GM18907 (cell line): ENCODE measurements at regions not wholly inside any gene's neighbourhood (a gene's known extent, or its start where the extent isn't known, plus 50 kb on each side); places are given as distances from the start of the nearest gene placed in this dataset.

ENCODE experiments used
- ATAC-seq: cut with Tn5 transposase; IDR thresholded peaks from one replicate; pipeline ENCODE4 v1.9.1; 2021; ENCODE audit warnings: mild to moderate bottlenecking, moderate library complexity; ENCODE audit not compliant: unreplicated experiment

DNA sequence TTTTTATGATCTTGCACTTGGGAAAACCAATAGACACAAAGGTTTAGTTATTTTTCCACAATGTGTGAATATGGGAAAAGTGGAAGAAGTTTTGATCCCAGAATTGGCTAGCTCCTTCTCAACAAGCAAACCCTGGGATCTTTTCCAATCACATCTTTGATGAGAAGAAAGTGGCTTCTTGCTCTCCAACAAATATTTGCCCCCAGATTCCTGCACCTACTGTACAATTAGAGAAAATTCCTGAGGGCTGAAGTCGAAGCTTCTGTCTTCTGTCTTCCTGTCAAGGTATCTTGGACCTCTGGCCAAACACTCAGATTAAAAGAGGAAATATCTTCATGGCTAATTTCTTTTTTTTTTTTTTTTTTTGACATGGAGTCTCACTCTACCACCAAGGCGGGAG is 113.1 kb upstream of the SLC45A1 start:
- no peak for ATAC-seq

DNA sequence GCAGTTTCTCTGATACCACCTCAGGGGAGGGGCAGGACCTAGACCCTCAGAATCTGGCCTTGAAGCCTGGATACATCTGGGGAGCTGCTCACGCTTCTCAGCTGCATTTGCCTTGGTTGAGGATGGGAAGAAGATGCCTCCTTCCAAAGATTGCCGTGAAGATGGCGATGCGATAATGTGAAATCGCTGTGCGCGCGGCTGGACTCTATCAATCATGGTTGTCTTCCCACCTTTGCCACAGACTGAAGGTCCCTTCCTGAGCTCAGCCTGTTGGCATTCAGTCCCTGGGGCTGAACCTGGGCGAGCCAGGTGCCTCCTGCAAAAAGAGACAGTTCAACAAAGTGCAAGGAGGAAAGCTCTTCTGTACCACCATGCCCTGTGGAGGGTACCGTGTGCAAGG is 114.4 kb upstream of the SLC45A1 start:
- no peak for ATAC-seq

DNA sequence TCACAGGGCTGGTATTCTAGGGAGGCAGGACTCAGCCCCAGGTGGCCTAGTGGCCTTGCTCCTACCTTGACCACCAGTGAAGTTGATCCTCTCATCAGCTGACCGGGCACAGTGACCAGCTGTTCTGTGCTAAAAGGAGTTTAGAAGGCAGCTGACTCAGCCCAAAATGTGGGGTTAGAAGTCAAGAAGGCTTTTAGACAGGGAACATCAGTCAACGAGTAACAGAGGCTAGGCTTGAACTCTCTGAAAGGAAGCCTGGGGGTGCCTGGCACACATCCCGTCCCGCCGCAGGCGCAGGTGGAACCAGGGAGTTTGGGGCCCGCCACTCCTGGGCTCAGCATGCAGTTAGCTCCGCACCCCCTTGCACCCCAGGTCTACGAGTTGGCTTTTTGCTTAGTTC is 114.9 kb upstream of the SLC45A1 start:
- ATAC-seq: no peak

DNA sequence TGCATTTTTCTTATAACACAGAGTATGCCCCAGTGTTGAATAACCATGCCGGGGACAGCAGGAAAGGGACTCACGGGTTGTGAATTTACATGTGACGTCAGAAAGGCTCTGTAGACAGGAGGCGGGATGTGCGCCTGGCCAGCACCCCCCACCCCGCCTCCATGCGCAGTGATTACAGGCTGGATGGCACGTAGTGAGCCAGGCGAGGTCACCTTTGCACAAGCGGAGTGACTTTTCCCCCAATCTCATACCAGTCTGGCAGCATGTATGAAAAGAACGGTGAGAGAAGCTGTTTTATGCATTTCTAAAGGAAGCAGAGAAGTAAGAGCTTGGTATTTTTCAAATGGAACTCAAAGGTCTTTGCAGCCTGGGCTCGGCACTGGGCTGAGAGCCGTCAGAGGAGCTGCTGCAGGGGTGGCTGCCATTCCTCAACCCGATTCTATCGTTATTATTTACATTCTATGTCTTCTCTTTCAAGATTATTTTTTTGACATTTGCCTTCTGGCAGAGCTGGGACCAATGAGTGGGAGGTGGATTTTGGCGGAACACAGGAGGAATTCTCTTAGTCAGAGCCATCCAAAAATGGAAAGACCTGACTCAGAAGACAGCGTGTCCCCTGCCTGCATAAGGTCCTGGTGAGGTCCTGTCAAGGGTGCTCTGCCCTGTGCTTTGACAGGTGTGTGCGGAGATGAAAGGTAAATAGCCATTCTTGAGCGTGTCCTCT is 115.6 kb upstream of the SLC45A1 start:
- ATAC-seq: no peak

DNA sequence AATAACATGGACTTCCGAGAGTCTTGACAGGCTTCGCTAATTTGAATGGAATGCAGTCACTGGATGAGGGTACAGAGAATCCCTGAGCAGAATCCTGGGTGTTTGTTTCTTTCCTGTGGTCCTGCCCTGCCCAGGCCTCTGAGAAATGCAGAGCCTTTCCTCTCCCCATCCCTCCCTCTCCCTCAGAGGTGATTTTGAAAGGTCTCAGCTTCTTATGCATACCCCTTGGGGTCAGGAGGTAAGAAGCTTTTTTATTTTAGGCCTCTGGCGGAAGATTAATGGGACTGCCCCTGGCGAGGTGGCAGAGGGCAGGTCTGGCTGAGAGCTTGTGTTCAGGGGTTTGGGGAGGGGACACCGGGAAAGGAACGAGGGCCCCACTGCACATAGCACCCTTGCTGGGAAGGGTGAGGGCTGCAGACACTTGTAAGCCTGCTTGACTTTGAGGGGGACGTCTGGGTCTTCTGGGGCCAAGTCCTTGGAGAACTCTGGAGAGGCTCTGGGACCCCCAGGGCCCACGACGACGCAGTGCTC is 116.5 kb upstream of the SLC45A1 start:
- ATAC-seq: no peak

DNA sequence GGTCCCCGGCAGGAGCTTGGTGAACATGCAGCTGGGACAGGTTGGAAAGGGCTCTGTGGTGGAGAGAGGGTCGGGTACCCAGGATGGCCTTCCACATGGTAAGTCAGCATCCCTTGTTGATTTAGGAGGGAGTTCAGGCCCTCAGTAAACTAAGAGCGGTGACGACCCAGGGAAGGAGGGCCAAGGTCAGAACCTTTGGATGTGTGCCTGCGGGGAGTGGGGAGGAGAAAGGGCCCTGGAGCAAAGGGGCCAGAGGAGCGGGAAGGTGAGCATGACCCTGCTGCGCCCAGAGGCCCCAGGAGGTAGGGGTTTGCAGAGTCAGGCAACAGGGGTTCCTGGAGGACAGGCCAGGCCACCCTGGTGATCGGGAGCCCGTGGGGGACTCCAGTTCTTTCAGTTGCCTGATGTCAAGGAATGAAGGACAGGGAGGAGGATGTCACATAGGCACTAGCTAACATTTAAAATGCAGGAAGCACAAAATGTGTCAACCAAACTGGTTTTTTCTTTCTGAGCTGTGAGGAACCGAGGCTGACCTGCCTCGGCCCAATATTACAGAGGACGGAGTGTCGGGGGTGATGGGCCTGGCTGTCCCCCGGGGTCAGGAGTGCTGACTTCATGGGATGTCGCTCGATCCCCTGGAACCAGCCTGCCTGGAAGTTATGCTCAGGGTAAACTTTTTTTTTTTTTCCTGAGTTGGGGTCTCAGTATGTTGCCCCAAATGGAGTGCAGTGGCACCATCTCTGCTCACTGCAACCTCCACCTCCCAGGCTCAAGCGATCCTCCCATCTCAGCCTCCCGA is 117.4 kb upstream of the SLC45A1 start:
- no peak for ATAC-seq

DNA sequence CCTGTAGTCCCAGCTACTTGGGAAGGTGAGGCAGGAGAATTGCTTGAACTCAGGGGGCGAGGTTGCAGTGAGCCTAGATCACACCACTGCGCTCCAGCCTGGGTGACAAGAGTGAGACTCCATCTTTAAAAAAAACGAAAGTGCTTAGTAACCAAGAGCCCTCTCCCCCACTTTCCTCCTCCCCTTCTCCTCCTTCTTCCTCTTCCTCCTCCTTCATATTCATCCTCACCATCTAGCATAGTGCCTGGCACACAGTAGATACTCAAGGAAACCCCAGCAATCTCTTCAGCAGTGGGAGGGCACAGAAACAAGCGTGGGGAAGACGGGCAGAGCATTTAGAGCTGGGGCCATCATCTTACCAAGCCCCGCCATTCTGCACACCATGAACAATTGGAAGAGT is 119.4 kb upstream of the SLC45A1 start:
- ATAC-seq: no peak

DNA sequence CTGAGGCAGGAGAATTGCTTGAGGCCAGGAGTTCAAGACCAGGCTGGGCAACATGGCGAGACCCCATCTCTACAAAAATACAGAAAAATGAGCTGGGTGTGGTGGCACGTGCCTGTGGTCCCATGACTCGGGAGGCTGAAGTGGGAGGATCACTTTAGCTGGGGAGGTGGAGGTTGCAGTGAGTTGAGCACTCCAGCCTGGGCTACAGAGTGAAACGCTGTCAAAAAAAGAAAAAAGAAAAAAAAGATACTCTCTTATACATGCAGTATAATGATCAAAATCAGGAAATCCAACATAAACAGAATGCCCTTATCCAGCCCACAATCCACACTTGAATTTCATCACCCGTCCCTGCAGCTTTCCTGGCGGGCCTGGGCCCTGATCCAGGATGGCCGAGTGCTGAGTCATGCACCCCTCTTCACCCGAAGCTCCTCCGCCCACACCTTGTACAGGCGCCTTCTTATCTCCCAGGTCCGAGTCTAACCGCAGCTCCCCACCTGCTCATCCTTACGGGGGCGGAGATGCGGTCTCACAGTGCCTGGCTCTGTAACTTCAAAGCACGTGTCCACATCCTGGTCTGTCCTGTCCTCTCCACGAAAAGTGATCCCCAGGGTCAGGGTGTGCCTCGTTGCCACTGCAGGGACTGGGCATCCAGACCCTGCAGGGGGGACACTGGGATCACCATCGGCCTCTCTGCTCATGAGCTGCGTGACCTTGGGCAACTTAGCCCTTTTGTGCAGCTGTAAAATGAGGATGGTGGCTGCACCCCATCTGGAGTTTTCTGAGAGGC is 120.2 kb upstream of the SLC45A1 start:
- ATAC-seq: no peak

DNA sequence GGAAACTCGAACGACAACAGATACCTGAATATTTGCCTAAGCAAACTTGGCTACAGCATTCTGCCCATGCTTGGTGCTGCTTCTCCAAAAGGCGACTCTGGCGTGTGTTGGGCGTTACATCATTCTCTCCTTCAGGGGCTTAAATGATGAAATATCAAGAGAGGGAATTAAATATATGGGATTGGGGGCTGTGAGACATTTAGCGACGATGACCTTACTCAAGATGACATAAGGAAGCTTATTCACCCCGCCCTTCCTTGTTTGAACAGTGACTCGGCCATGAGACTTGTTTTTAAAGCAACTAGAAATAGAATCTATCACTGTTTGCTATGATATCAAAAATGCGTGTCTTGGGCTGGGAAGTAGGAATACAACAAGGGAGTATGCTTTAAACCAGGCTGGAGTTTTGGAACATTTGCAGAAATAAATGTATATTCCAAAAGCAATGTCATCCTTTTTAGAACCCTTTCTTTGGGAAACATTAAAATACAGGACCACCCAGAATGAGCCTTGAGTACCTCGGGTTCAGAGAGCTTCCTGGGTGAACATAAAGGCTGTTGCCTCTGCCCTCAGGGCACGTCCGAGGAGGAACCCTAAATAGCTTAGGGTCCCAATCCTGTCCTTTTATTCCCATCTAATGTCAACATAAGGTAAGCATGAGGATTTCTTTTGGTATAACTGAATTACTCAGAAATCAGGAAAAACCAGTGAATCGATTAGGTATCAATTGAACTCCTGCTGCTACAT is 123.3 kb upstream of the SLC45A1 start:
- no peak for ATAC-seq

DNA sequence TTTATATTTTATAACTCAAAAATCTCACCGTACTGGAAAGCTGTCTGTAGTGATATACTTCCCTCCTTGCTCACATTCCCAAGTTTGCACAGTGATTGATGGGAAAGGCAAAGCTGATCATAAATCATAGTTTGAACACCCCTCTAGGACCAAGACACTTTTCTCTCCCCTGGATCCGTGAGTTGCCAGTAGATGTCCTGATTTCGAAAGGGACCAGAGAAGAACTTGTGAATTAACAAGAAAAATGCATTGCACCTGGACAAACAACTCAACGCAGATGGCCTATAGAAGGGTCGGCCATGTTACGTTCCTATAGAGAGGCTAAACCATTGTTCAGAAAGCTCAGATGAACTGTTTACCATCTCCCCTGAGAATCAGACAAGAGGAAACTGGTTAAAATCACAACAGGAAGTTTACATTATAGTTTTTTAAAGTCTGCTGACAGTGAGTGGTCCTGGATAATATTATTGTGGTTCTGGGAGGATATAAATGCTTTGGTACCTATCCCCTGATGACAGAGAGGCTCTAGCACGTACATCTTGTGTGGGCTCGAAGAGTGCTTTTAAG is 124.0 kb upstream of the SLC45A1 start:
- ATAC-seq: no peak

DNA sequence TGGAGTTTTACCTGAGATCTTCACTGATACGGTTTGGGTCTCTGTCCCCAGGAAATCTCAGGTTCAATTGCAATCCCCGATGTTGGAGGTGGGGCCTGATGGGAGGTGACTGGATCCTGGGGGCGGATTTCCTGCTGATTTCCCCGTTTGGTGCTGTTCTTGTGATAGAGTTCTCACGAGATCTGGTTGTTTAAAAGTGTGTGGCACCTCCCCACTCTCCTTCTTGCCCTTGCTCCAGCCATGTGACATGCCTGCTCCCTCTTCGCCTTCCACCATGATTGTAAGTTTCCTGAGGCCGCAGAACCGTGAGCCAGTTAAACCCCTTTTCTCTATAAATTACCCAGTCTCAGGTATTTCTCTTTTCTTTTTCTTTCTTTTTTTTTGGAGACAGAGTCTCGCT is 126.4 kb upstream of the SLC45A1 start:
- no peak for ATAC-seq

DNA sequence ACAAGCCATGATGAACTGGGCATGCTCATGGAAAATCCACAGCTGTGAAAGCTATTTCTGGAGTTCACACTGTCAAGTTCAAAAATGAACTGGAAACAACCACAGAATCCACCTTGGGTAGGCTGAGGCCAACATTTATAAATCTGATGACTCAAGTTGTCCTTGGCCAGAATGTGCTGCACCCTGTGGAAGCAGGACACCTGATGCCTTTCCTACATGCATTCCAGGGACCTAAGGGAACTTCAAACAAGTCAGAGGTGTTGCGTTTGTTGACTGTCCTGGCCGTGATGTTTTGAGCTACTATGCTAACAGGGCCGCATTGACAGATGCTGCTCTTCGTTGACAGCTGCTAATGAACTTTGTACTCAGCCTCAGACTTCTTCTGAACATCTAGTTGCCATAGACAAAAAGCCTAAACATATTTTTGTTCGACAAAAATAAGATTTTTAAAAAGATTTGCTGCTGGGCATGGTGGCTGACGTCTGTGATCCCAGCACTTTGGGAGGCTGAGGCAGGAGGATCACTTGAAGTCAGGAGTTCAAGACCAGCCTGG is 127.9 kb upstream of the SLC45A1 start:
- no peak for ATAC-seq

DNA sequence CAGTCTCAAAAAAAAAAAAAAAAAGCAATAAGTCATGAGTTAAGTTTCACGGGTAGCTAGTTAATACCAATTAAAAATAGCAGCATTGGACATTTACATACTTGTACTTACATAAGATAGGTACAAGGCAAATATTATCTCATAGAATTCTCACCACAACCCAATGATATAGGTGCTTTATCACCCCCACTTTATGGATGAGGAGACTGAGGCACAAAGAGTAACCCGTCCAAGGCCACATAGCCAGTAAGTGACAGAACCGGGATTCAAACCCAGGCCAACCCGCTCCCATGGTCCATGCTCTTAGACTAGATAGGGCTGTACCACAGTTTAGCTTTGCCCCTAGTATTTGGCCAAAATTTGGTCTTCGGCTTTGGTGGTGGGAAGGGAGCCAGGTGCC is 132.5 kb upstream of the SLC45A1 start:
- ATAC-seq: no peak

DNA sequence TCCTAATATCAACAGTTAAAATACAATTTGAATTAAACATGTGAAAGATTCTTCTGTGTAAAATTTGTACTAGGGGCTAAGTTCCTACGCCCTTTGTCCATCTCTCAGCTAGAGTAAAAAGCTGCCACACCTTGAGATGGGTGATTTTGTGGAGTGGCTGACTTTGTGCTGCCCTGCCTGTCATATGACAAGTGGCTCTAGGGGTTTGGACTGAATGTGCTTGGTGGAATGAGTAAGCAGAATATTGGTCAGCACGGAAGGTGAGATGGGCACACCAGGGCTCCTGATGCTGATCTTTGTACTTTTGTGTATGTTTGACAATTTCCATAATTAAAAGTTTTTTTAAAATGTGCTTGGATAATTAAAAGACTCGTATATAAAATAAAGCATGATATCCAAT is 133.6 kb upstream of the SLC45A1 start:
- no peak for ATAC-seq

DNA sequence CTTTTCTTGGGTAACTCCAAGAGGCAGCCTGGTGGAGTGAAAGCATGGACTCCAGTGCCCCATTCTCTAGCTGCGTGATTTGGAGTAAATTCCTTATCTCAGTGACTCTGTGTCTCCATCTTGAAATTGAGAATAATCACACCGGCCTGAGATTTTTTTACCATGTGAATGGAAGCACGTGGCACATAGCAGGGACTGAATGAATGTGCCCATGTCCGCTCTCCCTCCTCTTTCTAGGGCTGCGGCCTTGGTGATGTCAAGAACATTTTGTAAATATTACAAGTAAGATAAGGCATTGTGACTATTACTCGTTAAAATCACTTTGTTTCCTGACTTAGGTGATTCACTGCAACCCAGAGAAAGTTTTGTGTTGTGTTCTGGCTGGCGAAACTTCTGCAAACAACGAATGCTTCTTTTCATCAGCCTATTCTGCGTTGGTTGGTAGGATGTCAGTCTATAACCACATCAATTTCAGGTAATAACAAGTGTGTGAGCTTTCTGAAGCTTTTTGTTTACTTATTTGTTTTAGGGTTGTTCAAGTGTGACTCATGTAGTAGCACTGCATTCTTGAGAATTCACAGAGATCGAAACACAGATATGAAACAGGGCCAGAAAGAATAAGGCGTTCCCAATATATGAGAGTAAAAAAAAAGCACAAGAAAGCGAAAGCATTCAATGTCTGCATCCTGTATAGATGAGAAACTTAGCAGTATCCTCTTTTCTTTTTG is 135.7 kb upstream of the SLC45A1 start:
- no peak for ATAC-seq

DNA sequence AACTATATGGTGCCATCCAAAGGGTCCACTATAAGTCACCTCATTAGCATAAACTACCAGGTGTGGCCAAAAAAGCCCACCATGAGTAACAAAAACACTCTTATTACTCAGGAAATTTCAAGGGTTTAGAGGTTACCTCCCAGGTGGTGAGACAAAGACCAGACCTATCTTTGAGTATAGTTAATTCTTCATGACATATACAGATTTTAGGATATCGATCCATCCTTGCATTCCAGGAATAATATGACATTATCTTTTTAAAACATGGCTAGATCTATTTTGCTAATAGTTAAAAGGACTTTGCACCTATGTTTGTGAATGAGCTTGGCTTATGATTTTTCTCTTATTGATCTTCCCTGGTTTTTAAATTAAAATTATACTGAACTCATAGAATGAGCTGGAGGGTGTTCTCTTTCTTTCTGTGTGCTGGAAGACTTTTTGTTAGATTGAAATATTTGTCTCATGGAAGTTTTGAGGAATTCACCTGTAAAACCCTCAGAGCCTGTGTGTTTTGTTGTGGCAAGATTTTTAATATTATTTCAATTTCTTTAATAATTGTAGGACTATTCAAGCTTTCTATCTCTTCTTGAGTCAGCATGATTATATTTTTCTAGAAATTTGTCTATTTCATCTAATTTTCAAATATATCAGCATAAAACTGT is 138.7 kb upstream of the SLC45A1 start:
- ATAC-seq: no peak

DNA sequence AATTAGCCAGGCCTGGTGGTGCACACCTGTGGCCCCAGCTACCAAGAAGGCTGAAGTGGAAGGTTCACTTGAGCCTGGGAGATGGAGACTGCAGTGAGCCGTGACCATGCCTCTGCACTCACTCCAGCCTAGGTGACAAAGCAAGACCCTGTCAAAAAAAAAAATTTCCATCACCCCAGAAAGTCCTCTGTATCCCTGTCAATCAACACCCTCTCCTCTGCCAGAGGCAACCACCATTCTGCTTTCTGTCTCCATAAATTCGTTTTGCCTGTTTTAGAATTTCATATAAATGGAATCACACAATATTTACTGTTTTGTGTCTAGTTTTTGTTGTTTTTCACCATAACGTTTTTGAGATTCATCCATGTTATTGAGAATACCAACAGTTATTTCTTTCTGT is 141.6 kb upstream of the SLC45A1 start:
- ATAC-seq: no peak

DNA sequence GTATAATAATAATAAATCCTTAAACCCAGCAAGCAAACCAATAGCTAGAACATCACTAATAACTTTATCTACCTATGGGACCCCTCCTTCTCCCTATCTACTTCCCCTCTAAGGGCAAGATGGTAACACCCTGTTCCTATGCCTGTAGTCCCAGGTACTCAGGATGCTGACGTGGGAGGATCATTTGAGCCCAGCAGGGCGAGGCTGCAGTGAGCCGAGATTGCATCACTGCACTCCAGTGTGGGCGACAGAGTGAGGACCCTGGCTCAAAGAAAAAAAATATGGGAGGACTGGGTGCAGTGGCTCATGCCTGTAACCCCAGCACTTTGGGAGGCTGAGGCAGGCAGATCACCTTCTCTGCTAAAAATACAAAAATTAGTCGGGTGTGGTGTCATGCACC is 143.1 kb upstream of the SLC45A1 start:
- ATAC-seq: no peak
